KMS-11 (cell line): ENCODE measurements at regions not wholly inside any gene's neighbourhood (a gene's known extent, or its start where the extent isn't known, plus 50 kb on each side); places are given as distances from the start of the nearest gene placed in this dataset.

Source experiments
- H2AFZ ChIP-seq: fragments of 200-600 bp; sonication (generic); 2 replicates; pipeline ENCODE4 v1.6.1; 2016; ENCODE audit warnings: antibody characterized with exemption, mixed run types, low read depth
- H3K27ac ChIP-seq: fragments of 200-600 bp; sonication (generic); 2 replicates; pipeline ENCODE4 v1.6.1; 2016; ENCODE audit warnings: mild to moderate bottlenecking, mixed run types
- H3K27me3 ChIP-seq: fragments of 200-600 bp; sonication (generic); 2 replicates; pipeline ENCODE4 v1.6.1; 2017; ENCODE audit warnings: mild to moderate bottlenecking, low read depth, mixed run types, moderate library complexity; ENCODE audit not compliant: insufficient read depth
- H3K36me3 ChIP-seq: fragments of 200-600 bp; sonication (generic); 2 replicates; pipeline ENCODE4 v1.6.1; 2017; ENCODE audit warnings: mild to moderate bottlenecking, mixed run types; ENCODE audit not compliant: insufficient read depth
- H3K4me1 ChIP-seq: fragments of 200-600 bp; sonication (generic); 2 replicates; pipeline ENCODE4 v1.6.1; 2016; ENCODE audit warnings: mild to moderate bottlenecking, low read depth, mixed run types; ENCODE audit not compliant: poor library complexity, severe bottlenecking
- H3K4me2 ChIP-seq: fragments of 200-600 bp; sonication (generic); 2 replicates; pipeline ENCODE4 v1.7.0; 2016; ENCODE audit warnings: mild to moderate bottlenecking, mixed run types
- H3K4me3 ChIP-seq: fragments of 200-600 bp; sonication (generic); IDR thresholded peaks from 2 replicates; pipeline ENCODE4 v1.6.1; 2017; ENCODE audit warnings: low read depth, low read length, mixed read lengths; ENCODE audit not compliant: insufficient read depth
- H3K79me2 ChIP-seq: fragments of 200-600 bp; sonication (generic); 2 replicates; pipeline ENCODE4 v1.6.1; 2016; ENCODE audit warnings: low read depth, mixed run types; ENCODE audit not compliant: insufficient read depth
- H3K9ac ChIP-seq: fragments of 200-600 bp; sonication (generic); 2 replicates; pipeline ENCODE4 v1.6.1; 2016; ENCODE audit warnings: mild to moderate bottlenecking, mixed run types
- H4K20me1 ChIP-seq: fragments of 200-600 bp; sonication (generic); 2 replicates; pipeline ENCODE4 v1.6.1; 2016; ENCODE audit warnings: mild to moderate bottlenecking, mixed run types; ENCODE audit not compliant: insufficient read depth
- CTCF ChIP-seq: fragments of 200-600 bp; sonication (generic); conservative IDR thresholded peaks from 2 replicates; pipeline ENCODE4 v1.6.1; 2017; ENCODE audit warnings: low read depth, mild to moderate bottlenecking, antibody characterized with exemption, low read length, moderate library complexity, mixed read lengths

GRCh38 chr2:42893047-42893758 is 100.8 kb upstream of the HAAO start:
- no peak for TF ChIP-seq CTCF
- H4K20me1 ChIP-seq: no peaks in the 10 kb centered on the region
- H3K4me1 ChIP-seq: no peaks in the 10 kb centered on the region
- H3K79me2 ChIP-seq: no peaks in the 10 kb centered on the region
- no peaks in the 10 kb centered on the region for H3K36me3 ChIP-seq
- H3K4me3 ChIP-seq: no peak overlapping the region
- no peak overlapping the region for H2AFZ ChIP-seq
- no peak overlapping the region for H3K9ac ChIP-seq
- no peak overlapping the region for H3K27ac ChIP-seq
- H3K27me3 ChIP-seq: no peaks in the 10 kb centered on the region
- H3K4me2 ChIP-seq: no peak overlapping the region

DNA sequence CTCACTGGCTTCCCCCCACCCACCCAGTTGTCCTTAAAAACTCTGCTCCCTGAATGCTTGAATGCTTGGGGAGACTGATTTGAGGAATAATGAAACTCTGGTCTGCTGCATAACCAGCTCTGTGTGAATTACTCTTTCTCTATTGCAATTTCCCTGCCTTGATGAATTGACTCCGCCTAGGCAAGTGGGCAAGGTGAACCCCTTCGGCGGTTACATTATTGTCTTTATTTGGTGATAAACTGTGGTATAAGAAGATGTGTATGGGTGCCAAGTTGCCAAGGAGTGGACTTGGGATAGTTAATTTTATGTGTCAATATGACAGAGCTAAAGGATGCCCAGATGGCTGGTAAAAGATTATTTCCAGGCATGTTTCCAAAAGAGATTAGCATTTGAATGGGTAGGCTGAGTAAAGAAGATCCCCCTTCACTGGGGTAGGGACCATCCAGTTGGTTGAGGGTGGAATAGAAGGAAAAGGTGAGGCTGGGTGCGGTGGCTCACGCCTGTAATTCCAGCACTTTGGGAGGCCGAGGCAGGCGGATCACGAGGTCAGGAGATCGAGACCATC is 98.5 kb upstream of the HAAO start:
- TF ChIP-seq CTCF: no peak
- Histone ChIP-seq H3K4me3 (no peak overlapping the region), H4K20me1 (no peaks in the 10 kb centered on the region), H3K9ac (no peak overlapping the region), H3K4me2 (no peak overlapping the region), H2AFZ (no peak overlapping the region), H3K4me1 (no peaks in the 10 kb centered on the region), H3K79me2 (no peaks in the 10 kb centered on the region), H3K36me3 (no peaks in the 10 kb centered on the region), H3K27me3 (no peaks in the 10 kb centered on the region), H3K27ac (no peak overlapping the region)

DNA sequence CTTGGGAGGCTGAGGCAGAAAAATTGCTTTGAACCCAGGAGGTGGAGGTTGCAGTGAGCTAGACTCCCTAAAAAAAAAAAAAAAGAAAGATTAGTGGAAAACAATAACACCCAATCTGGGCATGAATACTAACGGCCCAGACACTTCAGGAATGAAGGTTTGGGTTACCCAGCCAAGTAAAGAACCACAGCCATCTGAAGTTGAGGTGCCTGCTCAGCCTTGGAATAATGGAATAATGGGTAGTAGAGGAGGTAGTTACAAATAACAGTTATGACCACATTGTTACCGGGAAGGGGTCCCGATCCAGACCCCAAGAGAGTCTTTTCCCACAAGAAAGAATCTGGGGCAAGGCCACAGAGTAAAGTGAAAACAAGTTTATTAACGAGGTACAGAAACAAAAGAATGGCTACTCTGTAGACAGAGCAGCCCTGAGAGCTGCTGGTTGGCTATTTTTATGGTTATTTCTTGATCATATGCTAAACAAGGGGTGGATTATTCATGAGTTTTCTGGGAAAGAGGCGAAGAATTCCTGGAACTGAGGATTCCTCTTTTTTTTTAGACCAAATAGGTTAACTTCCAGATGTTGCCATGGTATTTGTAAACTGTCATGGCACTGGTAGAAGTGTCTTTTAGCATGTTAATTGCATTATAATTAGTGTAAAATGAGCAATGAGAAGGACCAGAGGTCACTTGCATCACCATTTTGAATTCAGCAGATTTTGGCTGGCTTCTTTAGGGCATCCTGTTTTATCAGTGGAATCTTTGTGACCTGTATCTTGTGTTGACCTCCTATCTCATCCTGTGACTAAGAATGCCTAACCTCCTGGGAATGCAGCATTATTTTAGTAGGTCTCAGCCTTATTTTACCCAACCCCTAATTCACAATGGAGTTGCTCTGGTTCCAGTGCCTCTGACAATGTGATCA is 96.2 kb upstream of the HAAO start:
- no peak overlapping the region for H3K4me2 ChIP-seq
- H4K20me1 ChIP-seq: no peaks in the 10 kb centered on the region
- no peaks in the 10 kb centered on the region for H3K27me3 ChIP-seq
- no peak overlapping the region for H3K4me3 ChIP-seq
- no peak for TF ChIP-seq CTCF
- H3K4me1 ChIP-seq: no peaks in the 10 kb centered on the region
- no peaks in the 10 kb centered on the region for H3K36me3 ChIP-seq
- H3K9ac ChIP-seq: no peak overlapping the region
- no peaks in the 10 kb centered on the region for H3K79me2 ChIP-seq
- no peak overlapping the region for H2AFZ ChIP-seq
- H3K27ac ChIP-seq: no peak overlapping the region

- Histone ChIP-seq H3K4me1 (no peaks in the 10 kb centered on the region), H3K27me3 (no peaks in the 10 kb centered on the region), H3K36me3 (no peaks in the 10 kb centered on the region), H3K27ac (no peak overlapping the region), H3K4me2 (no peak overlapping the region), H3K79me2 (no peaks in the 10 kb centered on the region), H2AFZ (no peak overlapping the region), H3K9ac (no peak overlapping the region), H3K4me3 (no peak overlapping the region), H4K20me1 (no peaks in the 10 kb centered on the region)
- no peak for TF ChIP-seq CTCF
Measured at GRCh38 chr2:42886921-42887320, 94.5 kb upstream of the HAAO start.
